ENCODE measurements at regions not wholly inside any gene's neighbourhood (a gene's known extent, or its start where the extent isn't known, plus 50 kb on each side); places are given as distances from the start of the nearest gene placed in this dataset.
A peak's percentile ranks its signal among the peaks of the same experiment; 100 is the strongest.

GRCh38 chr6:14339711-14340584 is 222.4 kb downstream of the CD83 start:
- Histone ChIP-seq H3K27me3 (ENCODE audit: control insufficient read depth, insufficient read depth, low read length) (no peaks in the 10 kb centered on the region), H3K36me3 (ENCODE audit: control insufficient read depth, insufficient read depth, low read length) (no peaks in the 10 kb centered on the region), H3K4me3 (ENCODE audit: low read depth, low read length) (no peak overlapping the region)
- DNase-seq (ENCODE audit: low read depth) (no peak), FAIRE-seq (no peak)
- no peak for TF ChIP-seq CTCF (IDR thresholded peaks at IDR 0.05; ENCODE audit: insufficient read depth, low read length, severe bottlenecking)

GRCh38 chr6:14344486-14344885 is 226.9 kb downstream of the CD83 start:
- DNase-seq (ENCODE audit: low read depth) (no peak), FAIRE-seq (no peak)
- no peak for TF ChIP-seq CTCF (IDR thresholded peaks at IDR 0.05; ENCODE audit: insufficient read depth, low read length, severe bottlenecking)
- Histone ChIP-seq H3K4me3 (ENCODE audit: low read depth, low read length) (no peak overlapping the region), H3K36me3 (ENCODE audit: control insufficient read depth, insufficient read depth, low read length) (no peaks in the 10 kb centered on the region), H3K27me3 (ENCODE audit: control insufficient read depth, insufficient read depth, low read length) (peaks cover 2% of the 10 kb centered on the region)

GRCh38 chr6:14348389-14348788 is 230.8 kb downstream of the CD83 start:
- Histone ChIP-seq H3K27me3 (ENCODE audit: control insufficient read depth, insufficient read depth, low read length) (peaks cover 2% of the 10 kb centered on the region), H3K4me3 (ENCODE audit: low read depth, low read length) (no peak overlapping the region), H3K36me3 (ENCODE audit: control insufficient read depth, insufficient read depth, low read length) (no peaks in the 10 kb centered on the region)
- no peak for TF ChIP-seq CTCF (IDR thresholded peaks at IDR 0.05; ENCODE audit: insufficient read depth, low read length, severe bottlenecking)
- DNase-seq (ENCODE audit: low read depth) = no peak
- no peak for FAIRE-seq

- no peak for TF ChIP-seq CTCF (IDR thresholded peaks at IDR 0.05; ENCODE audit: insufficient read depth, low read length, severe bottlenecking)
- peak; percentile 59 for DNase-seq (ENCODE audit: low read depth)
- Histone ChIP-seq H3K4me3 (ENCODE audit: low read depth, low read length) (no peak overlapping the region), H3K36me3 (ENCODE audit: control insufficient read depth, insufficient read depth, low read length) (no peaks in the 10 kb centered on the region), H3K27me3 (ENCODE audit: control insufficient read depth, insufficient read depth, low read length) (peaks cover 2% of the 10 kb centered on the region)
- FAIRE-seq = no peak
Measured at GRCh38 chr6:14349507-14349906, 231.9 kb downstream of the CD83 start.

GRCh38 chr6:14350210-14350609 is 232.6 kb downstream of the CD83 start:
- FAIRE-seq (no peak), DNase-seq (ENCODE audit: low read depth) (no peak)
- peaks cover 2% of the 10 kb centered on the region for H3K27me3 ChIP-seq (ENCODE audit: control insufficient read depth, insufficient read depth, low read length)
- no peak overlapping the region for H3K4me3 ChIP-seq (ENCODE audit: low read depth, low read length)
- H3K36me3 ChIP-seq (ENCODE audit: control insufficient read depth, insufficient read depth, low read length) = no peaks in the 10 kb centered on the region
- no peak for TF ChIP-seq CTCF (IDR thresholded peaks at IDR 0.05; ENCODE audit: insufficient read depth, low read length, severe bottlenecking)

GRCh38 chr6:14353281-14353680 is 235.7 kb downstream of the CD83 start:
- no peaks in the 10 kb centered on the region for H3K36me3 ChIP-seq (ENCODE audit: control insufficient read depth, insufficient read depth, low read length)
- TF ChIP-seq CTCF (IDR thresholded peaks at IDR 0.05; ENCODE audit: insufficient read depth, low read length, severe bottlenecking) = no peak
- peak; percentile 59 for DNase-seq (ENCODE audit: low read depth)
- no peaks in the 10 kb centered on the region for H3K27me3 ChIP-seq (ENCODE audit: control insufficient read depth, insufficient read depth, low read length)
- H3K4me3 ChIP-seq (ENCODE audit: low read depth, low read length) = no peak overlapping the region
- FAIRE-seq = no peak
